Cerebellar cortex (tissue), 1 donor: ENCODE measurements at regions not wholly inside any gene's neighbourhood (a gene's known extent, or its start where the extent isn't known, plus 50 kb on each side); places are given as distances from the start of the nearest gene placed in this dataset.
"Not testable (repeated sequence)": the region's sequence is repeated elsewhere in the genome, so short reads cannot be mapped to it uniquely, and the experiment has no call there.

Experiments used
- DNase-seq: peaks from one replicate; pipeline ENCODE4 v3.0.0-alpha.2; 2015; ENCODE audit warnings: low spot score

DNA sequence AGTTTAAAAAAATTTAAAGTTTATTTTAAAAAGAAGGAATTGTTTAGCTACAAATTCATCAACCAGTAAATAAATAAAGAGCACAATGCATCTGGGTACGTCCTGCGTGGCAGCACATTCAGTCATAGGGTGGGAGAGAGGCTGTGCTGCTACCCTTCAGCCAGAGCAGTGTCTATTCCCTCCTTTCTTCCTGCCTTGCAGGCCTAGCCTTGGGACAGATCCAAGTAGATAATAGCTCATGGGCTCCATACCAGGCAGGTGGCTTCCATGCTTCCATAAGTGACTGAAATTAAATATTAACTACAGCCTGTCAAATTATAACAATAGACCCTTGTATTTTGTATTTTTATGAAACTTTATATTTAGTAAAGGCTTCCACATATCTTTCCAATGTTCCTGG is 408.3 kb upstream of the RGMB start:
- no peak for DNase-seq

DNA sequence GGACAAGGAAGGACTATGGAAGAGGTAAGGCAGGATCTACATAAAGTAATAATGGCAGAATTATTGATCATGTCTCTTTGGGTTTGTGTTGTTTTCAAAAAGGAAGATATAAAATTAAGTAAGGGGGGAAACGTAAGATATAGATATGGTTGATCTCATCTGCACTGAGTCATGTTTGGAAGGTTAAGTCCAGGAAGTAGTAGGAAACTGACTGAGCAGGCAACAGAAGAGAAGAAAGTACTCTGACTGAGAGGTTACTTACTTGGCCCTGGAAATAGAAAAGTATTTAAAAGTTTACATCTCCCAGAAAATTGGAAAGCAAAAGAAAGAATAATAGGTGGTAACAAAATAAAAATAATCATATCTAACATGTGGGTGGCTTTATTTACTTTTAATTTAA is 405.3 kb upstream of the RGMB start:
- no peak for DNase-seq

- DNase-seq: no peak
These were observed 401.1 kb upstream of the RGMB start for GRCh38 chr5:98372351-98372750.

- no peak for DNase-seq
These were observed 381.4 kb upstream of the RGMB start for GRCh38 chr5:98391921-98392625.

GRCh38 chr5:98393205-98393604 is 380.3 kb upstream of the RGMB start:
- not testable (repeated sequence) for DNase-seq

DNA sequence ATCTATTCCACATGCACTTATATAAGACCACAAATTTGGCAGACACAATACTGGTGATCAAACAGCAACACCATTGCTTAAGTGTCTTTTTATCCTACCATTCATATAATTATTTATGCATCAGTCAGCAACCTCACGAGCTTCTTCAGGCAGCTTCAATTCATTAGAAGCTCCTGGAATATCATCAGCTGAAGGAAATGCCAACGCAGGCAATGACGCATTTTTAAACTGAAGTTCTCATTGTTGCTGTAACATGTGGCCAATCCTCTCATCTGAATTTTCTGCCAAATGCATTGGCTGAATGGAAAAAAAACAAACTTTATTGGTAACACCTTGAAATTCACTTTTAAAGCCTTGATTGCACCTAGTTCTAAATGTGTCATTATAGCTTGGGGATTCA is 376.4 kb upstream of the RGMB start:
- DNase-seq: no peak

- no peak for DNase-seq
These were observed 375.0 kb upstream of the RGMB start for GRCh38 chr5:98398465-98398864.

DNA sequence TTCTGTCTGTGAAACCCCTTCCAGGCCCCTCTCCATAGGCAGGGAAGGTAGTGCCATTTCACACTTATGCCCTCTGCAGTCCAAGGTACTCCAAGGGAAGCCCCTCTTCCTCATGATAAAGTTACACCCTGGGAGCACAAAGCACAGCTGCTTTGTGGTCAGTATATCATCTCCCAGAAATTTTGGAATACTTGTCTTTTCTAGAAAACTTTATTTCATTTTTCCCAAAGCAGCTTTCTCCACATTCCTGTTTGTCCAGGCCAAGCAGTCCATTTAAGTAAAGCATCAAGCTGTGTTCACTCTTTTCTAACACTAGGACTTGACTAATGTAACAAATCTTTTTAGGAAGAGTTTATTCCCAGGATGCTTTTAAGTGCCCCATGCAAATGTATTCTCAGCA is 371.8 kb upstream of the RGMB start:
- DNase-seq: no peak

- no peak for DNase-seq
These were observed 371.3 kb upstream of the RGMB start for GRCh38 chr5:98402130-98402529.

DNA sequence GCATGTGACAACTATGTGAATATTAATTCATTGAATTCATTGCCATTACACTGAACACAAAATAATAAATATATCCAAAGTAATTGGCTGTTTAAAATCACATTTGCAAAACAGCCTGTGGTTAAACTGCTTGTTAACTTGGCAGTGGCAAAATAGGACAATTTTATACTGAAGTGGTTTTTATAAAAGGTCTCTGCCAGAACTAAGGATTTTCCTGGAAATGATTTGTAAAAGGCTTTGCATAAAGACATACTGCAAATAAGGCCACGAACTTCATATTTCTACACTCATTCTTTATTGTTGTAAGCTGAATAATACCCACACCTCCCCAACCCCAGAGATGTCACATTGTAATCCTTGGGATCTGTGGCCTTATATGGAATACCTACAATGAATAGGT is 370.3 kb upstream of the RGMB start:
- no peak for DNase-seq

GRCh38 chr5:98414938-98415337 is 358.5 kb upstream of the RGMB start:
- no peak for DNase-seq

DNA sequence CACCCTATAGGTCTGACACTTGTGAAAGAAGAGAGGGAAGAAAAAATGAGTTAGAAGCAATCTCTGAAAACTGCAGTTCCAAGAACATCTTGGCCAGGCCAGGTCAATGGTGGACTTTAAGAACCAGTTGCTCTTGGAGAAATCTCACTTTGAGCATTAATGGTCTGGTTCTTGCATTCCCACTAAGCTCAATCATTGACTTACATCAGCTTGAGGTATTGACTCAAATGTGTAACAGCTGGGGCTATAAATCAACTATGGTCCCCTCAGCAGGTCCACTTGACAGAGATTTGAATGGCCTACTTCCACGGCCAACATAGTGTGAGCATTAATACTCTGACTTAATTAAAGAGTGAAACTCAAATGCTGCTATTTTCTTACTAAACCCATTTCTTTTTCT is 357.8 kb upstream of the RGMB start:
- no peak for DNase-seq

DNA sequence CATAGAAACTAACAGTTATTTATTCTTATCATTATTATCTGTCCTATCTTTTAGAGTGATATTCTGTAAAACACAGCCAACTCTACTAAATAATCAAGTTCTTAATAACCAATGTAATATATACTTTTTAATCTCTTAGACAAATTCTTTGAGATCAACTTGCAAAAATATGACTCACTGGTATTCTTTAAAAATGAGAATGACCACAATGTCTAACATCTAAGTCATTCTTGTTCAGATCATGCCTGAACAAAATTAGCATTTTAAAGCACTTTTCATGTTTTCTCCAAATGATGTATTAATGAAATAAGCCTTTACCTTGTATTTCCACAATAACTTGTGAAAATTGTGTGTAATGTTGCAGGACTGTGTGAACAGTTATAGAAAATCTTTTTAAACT is 356.9 kb upstream of the RGMB start:
- DNase-seq: no peak

- DNase-seq: no peak
These were observed 353.6 kb upstream of the RGMB start for GRCh38 chr5:98419825-98420224.

- no peak for DNase-seq
These were observed 348.6 kb upstream of the RGMB start for GRCh38 chr5:98424681-98425450.

GRCh38 chr5:98425640-98426039 is 347.8 kb upstream of the RGMB start:
- no peak for DNase-seq

DNA sequence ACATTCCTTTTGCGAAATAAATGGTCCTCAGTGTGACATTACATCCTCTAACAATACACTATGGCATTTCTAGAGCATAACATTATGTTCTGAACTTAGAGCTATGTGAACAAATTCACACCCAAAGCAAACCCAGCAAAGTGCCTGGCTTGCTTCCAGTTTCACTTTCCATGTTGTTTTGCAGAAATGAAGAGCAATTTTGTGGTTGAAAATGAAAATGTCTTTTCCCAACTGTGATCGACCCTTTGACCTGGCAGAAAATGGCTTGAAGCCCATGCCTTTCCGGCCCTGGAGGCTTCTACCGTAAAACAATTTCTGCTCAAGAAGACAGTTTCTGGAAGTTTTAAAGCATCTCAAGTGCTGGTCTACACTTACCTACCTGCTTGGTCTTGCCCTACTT is 344.7 kb upstream of the RGMB start:
- DNase-seq: no peak

GRCh38 chr5:98432378-98432777 is 341.1 kb upstream of the RGMB start:
- no peak for DNase-seq

- no peak for DNase-seq
These were observed 340.4 kb upstream of the RGMB start for GRCh38 chr5:98433022-98433421.

DNA sequence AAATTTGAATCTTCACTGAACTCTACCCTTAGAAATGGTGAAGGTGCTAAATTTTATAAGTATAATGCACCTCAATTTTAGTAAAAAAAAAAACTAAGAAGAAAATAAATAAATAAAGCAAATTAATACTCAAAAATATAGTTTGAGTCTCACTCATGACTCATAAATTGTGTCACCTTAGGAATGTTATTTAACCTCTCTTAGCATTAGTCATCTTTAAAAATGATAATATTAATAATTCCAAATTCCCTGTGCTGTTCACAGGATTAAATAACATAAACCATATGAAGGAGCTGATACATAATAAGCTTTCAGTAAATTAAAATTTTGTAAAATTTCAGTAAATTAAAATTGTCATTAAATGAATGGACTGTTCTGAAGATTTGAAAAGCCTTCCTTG is 339.8 kb upstream of the RGMB start:
- DNase-seq: no peak

- no peak for DNase-seq
These were observed 336.8 kb upstream of the RGMB start for GRCh38 chr5:98436667-98437066.

GRCh38 chr5:98442448-98442847 is 331.0 kb upstream of the RGMB start:
- no peak for DNase-seq

GRCh38 chr5:98443881-98444280 is 329.6 kb upstream of the RGMB start:
- no peak for DNase-seq

DNA sequence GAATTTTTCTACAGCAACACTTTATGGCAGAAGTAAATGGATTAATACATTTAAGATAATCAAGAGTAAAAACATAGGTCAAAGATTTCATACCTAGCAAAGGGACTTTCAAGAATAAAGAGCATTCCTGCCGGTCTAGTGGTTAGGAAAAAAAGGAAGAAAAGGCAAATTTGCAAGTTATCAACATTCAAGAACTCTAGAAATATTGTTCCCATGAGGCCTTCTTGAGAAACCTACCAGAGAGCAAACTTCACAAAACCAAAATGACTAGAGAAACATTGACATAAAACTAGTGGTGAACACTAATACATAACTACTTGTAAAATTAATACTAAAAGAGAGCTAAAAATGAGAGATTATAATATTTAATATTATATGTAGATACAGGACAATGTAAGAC is 320.2 kb upstream of the RGMB start:
- no peak for DNase-seq
